NCI-H345 (cell line): ENCODE measurements at regions not wholly inside any gene's neighbourhood (a gene's known extent, or its start where the extent isn't known, plus 50 kb on each side); places are given as distances from the start of the nearest gene placed in this dataset.

Source experiments
- DNase-seq: peaks from one replicate; lab custom pipeline; 2025; lab: John Stamatoyannopoulos, UW

DNA sequence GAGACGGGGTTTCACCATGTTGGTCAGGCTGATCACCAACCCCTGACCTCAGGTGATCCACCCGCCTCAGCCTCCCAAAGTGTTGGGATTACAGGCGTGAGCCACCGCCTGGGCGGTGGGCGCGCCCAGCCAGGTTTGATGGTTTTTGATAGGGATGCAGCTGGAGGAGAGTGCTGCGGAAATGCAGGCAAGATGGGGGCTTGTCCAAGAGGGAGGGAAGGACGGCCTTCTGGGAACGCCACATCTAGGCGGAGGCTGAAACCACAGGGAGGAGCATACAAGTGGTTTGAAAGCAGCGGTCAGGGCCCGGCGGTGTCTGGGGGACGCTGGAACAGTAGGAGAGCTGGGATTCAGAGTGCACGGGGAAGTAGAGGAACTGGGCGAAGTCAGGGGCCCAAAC, 134.6 kb downstream of the VRK1 start:
- DNase-seq: no peak

DNA sequence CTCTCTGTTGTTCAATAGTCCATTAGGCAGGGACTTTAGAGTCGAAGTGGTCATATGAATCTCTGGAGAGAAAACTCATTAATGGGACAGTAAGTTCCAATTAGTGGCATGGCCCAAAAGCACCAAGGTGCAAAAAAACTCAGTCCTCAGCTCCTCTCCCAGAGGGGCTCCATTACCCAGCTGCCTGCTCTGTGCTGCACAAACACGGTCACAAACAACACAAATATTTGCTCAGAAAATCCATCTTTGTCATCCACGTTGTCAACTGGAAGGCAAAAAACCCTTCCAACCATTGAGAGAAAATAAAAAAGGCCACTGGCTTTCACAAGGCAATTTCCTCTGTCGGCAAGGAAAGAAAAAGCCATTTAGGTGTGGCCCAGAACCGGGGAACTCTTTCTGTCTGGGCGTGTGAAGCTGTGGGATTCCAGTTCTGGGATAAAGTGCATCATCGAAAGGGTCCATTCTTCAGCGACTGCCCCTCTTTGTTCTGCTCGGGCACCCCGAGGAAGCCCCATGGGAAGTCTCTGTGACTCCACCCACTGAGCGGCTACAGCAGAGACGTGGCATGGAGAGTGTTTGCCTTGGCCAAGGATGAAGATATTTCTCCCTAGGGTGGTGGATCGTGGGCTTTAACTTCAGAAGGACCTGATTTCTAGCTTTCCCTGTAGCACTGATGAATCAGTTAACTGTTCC, 137.6 kb downstream of the VRK1 start:
- no peak for DNase-seq

DNA sequence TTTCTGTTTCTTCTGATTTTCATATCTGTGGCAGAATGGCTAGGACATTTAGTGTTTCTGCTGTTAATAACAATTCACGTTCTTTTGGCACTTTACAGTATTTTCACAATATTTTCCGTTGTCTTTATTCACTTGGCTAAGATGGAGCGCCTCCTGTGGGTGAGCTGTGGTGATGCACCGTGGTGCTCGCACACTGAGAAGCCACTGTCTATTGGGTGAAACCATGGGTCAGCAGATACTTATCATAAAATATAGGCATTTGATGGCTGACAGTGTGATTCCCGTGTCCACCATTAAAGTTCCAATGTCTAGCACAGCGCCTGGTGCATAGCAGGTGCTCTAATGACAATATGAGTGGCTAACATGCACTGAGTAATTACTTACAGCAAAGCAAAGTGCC, 141.8 kb downstream of the VRK1 start:
- no peak for DNase-seq

DNA sequence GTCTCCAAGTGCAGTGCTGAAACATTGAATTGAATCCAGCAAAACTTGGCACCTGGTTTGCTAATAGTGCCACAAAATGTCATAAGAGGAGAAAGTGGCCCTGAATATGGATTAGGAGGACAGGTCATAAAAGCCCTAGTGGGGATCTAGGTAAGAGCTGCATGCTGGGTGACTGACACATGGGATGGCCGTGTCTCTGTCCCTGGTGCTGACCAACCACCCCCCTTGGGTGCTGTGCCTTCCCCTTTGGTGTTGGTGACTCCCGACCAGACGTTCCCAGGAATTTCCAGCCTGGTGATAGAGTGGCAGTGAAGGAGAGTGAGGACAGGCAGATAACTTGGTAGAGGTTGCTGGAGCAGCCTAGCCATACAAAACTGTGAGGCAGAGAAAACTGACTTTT, 142.8 kb downstream of the VRK1 start:
- DNase-seq: no peak

DNA sequence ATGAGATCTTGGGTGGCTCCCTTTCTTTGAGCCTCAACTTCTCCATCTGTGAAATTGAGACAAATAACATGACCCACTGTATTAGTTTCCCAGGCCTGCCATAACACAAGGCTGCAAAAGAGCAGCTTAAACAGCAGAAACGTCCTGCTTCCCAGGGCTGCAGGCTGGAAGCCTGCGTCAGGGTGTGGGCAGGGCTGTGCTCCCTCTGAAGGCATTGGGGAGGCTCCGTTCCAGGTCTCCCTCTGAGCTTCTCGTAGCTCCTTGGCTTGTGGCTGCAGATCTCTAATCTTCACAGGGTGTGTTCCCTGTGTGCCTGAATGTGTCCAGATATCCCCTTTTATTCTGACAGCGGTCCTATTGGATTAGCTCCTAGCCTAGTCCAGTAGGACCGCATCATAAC, 147.1 kb downstream of the VRK1 start:
- DNase-seq: no peak

DNA sequence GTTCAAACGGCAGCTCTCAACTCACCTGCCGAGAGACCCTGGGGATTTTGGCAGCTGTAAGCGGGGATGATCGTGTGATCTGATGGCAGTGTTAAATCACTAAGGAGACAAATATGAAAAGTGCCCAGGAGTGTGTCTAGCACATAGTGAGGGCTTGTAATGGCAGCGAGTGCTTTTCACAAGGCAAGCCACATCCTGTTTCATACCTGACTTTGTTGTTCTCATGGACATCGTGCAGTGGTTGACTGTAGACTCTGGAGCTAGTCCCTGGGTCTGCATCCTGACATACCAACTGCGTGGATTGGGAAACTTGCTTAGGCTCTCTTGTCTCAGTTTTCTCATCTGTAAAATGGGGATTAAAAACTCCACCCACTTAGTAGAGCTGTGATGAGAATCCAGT, 148.5 kb downstream of the VRK1 start:
- DNase-seq: no peak

DNA sequence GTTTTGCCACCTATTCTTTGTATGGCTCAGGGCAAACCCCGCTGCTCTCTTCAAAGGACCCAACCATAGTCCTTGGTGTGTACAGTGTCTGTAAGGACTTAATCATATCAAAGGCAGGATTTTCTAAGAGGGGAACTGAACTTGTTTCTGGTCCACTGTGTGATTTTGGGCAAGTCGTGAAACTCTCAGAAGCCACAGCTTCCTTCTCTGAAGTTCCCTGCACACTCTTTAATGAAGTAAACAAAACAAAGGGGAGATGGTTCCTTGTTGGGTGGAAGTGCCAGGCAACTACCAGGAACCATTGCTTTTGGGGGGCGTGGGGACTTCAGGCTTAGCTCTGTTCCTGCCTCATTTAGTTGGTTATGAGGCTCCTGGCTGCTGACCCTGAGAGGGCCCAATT, 152.4 kb downstream of the VRK1 start:
- no peak for DNase-seq

DNA sequence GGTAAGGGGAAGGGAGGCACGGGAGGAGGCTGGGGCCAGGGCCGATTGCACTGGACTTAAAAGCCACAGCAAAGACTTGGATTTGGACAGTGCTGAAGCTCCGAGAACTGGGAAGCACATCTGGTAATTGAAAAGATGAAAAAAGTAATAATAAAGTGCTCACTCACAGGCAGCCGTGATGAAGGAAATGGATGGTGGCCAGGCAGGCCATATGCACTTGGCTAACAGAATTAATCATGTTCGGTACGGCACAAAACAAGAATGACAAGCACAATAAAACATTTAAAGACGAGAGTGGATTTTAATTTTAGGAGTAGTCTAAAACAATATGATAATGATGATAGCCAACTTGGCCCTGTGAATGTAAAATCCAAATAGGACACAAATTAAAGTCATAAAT, 154.3 kb downstream of the VRK1 start:
- DNase-seq: no peak

DNA sequence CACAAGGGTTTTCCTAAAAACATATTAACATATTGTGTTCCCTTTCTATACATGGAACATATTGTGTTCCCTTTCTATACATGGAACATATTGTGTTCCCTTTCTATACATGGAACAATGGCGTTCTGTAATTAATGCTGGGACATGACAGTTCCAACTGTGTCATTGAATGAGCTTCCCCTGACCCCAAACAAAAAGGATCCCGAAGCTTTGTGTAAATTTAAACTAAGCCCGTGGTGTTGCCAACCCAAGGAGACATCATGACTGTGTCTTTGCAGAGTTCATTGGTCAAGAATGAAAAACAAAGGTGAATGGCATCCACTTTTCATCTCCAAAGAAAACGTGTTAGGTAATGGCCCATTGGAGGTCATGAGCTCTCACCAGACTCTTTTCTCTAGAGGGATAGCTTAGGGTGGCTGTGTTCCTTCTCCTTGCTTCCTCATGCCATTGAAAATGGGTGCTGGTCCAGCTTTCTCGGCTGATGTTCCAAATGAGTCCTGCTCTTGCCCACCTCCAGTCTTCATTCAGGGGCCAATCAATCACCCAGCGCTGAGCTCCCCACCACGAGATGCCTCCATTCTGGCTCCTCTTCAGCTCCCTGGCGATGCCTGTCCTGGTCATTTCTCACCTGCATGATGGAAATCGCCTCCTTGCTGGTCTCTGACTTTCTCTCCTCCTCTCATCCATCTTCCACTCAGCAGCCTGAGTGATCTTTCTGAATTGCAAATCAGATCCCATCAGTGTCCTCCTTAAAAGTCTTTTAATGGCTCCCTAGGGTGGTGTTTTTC, 156.1 kb downstream of the VRK1 start:
- peak; percentile 36 for DNase-seq

DNA sequence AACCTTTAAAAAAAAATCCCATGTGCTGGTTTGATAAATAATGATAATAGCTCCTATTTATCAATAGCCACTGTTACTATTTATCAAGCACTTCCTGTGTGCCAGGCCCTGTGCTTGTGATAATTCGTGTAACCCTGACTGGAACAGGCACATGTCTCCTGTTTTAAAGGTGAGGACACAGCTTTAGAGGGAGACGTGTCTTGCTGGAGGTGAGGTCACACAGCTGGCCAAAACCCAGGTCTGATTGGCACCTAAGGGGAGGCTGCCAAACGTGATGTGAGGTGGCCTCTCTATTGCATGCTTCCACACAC, 156.6 kb downstream of the VRK1 start:
- no peak for DNase-seq

DNA sequence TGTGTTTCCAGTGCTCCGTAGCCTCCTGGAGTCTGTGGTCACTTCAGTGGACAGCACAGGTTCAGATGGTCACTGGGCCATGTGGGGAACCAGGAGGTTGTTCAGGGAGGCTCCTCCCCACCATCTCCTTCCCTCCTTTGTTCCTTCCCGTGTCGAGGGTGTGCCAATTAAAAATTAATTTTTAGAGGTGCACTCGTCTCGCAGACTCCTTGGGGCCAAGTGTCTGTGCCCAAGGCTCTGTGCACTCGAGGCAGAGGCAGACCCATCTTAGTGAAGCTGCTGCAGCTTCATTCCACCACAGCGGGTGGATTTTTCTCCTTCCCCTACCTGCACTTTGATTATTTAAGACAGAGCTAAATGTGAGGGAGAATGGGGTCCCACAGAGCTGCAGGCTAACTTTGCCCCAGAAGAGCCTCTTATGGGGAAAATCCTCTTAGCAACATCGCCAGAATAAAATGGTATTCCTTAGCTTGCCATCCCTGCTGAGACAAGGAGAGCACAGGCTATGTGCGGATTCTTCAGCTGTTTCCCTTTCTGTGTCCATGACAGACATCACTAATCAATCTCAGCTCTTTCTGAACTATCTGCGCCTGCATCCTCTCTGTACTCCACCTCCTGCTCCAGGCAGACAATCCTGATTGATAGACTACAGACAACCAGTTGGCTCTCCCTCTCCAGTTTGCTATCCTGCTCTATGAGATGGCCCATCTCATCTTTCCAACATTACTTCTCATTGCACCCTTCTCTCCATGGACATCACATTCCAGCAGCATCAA, 159.5 kb downstream of the VRK1 start:
- DNase-seq: no peak

DNA sequence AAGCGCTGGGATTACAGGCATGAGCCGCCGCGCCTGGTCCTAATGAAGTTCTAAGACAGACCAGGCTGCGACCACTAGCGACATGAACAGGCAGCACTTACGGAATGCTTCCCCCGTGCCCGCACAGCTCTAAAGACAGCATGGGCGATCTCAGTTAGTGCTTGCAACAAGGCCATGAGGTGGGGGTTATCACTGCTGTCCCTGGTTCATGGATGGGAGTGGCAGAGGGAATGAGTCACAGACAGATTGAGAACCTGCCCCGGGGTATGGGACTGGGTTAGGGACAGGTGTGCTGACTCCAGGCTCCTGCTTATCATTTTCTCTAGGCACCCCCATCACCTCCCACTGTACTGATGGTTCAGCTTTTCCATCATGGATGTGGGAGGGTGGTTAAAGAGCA, 160.9 kb downstream of the VRK1 start:
- no peak for DNase-seq

DNA sequence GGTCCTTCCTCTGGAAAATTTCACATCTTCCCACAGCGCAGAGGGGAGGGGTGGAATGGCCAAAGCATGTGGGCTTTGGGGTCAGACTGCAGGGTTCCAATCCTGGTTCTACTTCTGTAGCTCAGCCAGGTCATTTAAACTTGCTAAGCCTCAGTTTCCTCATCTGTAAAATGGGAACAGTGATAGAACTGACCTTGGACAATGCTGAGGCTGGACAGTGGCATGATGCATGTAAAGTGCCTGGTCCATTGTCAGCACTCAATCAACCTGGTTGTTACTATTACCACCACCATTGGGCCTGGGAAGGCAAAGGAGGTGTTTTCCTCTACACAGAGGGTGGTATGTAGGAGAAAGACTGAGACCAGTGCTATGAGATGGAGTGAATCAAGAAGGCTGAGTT, 162.8 kb downstream of the VRK1 start:
- DNase-seq: no peak

DNA sequence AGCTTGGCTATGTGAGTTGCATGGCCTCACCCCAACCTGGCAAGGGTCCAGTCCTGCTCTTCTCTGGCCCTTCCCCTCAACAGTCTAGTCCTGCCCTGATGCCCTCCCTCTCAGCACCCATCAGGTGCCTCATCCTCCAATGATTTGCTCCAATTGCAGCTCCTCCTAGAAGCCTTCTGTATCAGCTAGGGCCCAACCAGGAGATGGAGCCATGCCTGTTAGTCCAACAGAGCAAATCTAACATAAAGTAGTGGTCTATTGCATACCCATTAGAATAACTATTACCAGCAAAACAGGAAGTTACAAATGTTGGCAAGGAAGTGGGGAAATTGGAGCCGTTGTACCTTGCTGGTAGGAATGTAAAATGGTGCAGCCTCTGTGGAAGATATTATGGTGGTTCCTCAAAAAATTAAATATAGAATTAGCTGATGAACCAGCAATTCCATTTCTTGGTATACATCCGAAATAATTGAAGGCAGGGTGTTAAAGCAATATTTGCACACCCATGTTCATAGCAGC, 163.5 kb downstream of the VRK1 start:
- DNase-seq: no peak

DNA sequence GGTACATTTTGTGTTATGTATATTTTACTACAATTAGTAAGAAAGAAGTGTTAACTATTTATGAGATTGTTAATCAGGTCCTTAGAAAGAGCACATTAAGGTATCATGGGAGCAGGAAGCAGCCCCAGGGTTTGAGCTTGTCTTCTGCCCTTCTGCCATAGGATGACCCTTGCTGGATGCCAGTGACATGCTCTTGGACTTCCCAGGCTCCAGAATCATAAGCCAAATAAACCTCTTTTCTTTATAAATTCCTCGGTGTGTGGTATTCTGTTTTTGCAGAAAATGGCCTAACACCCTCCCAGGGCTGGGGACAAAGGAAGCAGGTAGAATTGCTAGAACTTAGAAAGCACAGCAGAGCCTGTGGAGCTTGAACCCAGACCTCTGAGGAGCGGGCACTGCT, 164.7 kb downstream of the VRK1 start:
- DNase-seq: no peak

DNA sequence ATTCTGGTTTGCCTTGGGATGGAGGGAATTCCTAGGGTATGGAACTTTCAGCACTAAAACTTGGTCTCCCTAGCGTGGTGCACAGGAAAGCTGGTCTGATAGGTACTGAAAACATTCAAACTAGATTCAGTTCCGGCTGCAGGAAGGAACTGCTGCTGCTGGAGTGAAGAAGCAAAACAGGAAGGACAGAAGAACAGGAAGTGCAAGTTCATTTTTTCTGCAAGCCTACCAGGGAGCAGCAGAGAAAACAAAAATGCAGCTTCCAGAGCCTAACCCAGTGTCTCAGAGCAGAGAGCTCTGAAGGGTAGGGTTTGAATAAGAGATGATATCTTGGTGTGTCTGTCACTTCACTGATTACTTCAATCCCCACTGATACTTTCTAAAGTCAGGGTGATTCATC, 165.2 kb downstream of the VRK1 start:
- DNase-seq: no peak

DNA sequence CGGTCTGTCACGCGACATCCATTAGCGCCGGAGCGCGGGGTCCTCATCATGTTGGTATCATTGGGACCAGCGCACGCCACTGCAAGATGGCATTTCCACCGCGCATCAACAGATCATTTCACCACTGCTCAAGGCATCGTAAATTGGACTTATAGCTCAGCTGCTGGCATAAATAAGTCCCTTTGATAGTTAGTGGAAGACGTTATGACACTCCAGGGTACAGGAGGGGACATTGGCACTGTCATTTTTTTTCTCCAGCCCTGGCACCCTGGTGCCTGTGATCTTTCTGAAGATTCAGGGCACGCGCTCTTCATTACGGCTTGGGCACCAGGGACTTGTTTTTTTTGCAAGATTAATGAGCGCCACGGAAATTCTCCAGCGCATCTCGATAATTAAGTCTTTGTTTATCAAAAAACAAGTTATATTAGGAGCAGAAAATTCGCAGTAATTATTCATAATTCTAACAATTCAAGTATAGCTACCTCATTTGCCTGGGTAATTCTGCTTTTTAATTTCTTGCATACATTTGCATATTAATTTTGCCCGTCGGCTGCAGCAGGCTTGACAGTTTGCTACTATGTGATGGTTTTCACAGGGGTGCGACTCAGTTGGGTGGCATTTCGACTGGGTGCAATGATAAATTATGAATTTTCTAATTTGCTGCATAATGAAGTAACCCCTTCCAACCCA, 167.7 kb downstream of the VRK1 start:
- DNase-seq: no peak

DNA sequence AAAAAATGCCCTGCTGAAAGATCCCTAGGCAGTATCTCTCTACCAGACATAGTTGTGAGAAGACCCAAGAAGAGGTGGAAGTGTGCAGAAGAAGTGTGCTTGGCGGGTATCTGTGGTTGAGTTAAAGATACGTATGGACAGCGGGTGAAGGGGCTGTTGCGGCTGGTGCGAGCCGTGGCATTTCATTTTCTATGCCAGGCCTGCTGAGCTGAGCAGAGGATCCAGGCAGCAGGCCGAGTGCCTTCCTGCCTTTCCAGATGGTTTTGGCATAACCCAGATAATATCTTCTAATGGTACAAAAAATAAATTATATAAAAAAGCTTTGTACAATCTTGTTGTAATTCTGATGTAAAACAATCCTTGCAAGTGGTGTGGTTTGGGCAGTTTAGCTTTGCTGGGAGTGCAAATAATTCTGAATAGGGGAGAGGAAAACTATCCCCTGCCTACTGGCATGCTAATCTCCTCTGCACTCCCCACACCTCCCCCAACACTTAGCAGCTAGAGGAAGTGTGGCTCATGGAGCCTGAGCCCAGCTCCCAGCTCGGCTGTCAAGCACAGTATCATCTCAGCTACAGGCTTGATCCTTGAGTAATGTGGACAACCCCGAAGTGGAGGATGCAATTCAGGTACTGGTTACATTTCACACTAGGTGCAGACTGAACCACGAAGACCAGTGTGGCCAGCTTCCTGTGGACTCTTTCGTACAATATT, 168.9 kb downstream of the VRK1 start:
- DNase-seq: no peak

DNA sequence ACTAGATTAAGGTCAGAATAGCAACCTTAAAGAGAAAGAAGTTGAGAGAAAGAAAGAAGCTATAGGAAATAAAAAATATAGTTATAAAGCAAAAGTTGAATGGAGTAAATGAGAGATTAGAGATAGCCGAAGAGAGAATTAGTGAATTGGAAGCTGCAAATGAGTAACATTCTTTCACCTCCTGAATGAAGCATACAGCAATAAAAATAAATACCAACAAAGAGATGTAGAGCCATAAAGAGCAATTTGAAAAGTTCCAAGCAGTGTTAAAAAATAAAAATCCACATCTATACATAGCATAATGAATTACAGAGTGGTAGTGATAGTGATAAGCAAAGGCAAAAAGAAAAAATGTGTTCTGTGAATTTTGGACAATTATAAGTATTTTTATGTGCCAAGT, 177.9 kb downstream of the VRK1 start:
- DNase-seq: no peak

DNA sequence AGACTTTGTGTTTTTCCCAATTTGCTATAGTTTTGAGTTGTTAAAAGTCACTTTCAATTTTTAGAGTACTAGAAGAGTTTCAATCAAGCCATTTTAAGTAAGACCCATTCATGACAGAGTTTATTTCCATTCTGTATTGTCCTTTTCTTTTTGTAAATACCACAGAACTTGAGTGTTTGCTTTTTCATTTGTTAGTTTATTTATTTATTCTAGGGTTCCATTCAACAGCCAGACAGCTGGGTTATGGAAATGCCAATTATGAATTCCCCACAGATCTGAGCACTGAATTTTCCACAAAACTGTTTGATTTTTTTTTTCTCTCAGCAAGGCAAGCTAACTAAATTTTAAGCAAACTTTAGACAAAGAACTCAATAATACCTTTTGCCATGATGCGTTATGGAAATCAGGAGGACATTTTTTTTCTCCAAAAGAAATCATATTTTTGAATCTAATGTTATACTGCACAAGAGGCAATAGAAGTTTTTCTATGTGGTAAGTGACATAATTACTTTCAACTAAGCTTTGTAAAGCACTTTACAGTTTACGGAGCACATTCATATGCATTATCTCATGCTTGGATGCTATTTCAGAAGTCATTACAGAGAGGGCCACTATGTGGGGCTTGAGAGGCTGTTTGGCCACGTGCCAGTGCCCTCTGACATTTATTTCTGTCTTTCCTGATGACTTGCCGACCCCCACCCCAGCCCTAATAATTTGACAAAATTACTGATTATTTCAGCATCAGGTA, 181.5 kb downstream of the VRK1 start:
- peak; percentile 70 for DNase-seq

DNA sequence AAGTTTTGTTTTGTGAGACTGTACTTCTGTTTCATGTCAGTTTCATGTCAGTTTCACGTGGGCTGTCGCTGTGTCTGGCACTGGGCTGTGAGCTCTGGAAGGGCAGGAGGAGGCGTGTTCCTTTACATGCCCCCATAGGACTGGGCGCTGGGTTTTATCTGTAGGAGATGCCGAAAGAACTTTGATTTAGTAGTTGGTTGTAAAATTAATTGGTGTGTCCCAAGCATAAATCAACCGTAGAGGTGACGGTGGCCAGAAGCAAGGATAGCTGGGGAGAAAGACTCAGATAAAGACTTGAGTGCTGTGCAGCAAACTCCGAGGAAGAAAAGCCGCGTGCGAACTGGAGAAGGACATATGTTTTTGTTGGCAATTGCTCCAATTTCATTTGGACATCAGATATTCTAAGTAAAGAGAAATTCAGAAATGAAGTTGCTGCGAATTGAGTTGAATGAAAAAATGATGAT, 182.5 kb downstream of the VRK1 start:
- peak; percentile 18 for DNase-seq
